GM12891 (cell line): ENCODE measurements at regions not wholly inside any gene's neighbourhood (a gene's known extent, or its start where the extent isn't known, plus 50 kb on each side); places are given as distances from the start of the nearest gene placed in this dataset.

Experiments used
- DNase-seq: peaks from one replicate; pipeline ENCODE4 v3.0.0; 2011; ENCODE audit warnings: low spot score; ENCODE audit not compliant: insufficient read length
- FAIRE-seq: peaks from 2 replicates; lab custom pipeline; 2011; peaks lifted over from hg19 to GRCh38; lab: Jason Lieb, UNC
- PAX5 ChIP-seq: IDR thresholded peaks from 2 replicates; pipeline ENCODE4 v1.6.1; 2011; ENCODE audit warnings: low read length, moderate library complexity, mild to moderate bottlenecking; ENCODE audit not compliant: insufficient read depth, severe bottlenecking
- POLR2A ChIP-seq: IDR thresholded peaks from 2 replicates; pipeline ENCODE4 v1.6.1; 2011; ENCODE audit warnings: low read depth, low read length, control low read depth
- POLR2AphosphoS5 ChIP-seq: IDR thresholded peaks from 2 replicates; pipeline ENCODE4 v1.6.1; 2011; ENCODE audit warnings: low read depth, low read length, control low read depth
- POU2F2 ChIP-seq: IDR thresholded peaks from 2 replicates; pipeline ENCODE4 v1.6.1; 2011; ENCODE audit warnings: low read depth, mild to moderate bottlenecking, control low read depth, low read length, moderate library complexity
- SPI1 ChIP-seq: IDR thresholded peaks from 2 replicates; pipeline ENCODE4 v1.6.1; 2011; ENCODE audit warnings: low read depth, low read length, control low read depth
- TAF1 ChIP-seq: IDR thresholded peaks from 2 replicates; pipeline ENCODE4 v1.6.1; 2011; ENCODE audit warnings: low read depth, low read length, control low read depth

- FAIRE-seq (no peak), DNase-seq (no peak)
- no peak for TF ChIP-seq SPI1
- TF ChIP-seq POLR2A, result no peak
- no peak for TF ChIP-seq POU2F2
- no peak for TF ChIP-seq PAX5
- no peak for TF ChIP-seq TAF1
- no peak for TF ChIP-seq POLR2AphosphoS5
These were observed 1015.0 kb downstream of the SLITRK1 start for GRCh38 chr13:82867284-82867683.

GRCh38 chr13:82850644-82851043 lies 1031.6 kb downstream of the SLITRK1 start:
- TF ChIP-seq SPI1 (no peak), TAF1 (no peak), POLR2A (no peak), PAX5 (no peak), POLR2AphosphoS5 (no peak), POU2F2 (no peak)
- DNase-seq (no peak), FAIRE-seq (no peak)

- no peak for DNase-seq
- FAIRE-seq, result no peak
- TF ChIP-seq POLR2A (no peak), TAF1 (no peak), POU2F2 (no peak), POLR2AphosphoS5 (no peak), SPI1 (no peak), PAX5 (no peak)
These were observed 1033.5 kb downstream of the SLITRK1 start for GRCh38 chr13:82848766-82849165.

GRCh38 chr13:82847595-82847994 lies 1034.7 kb downstream of the SLITRK1 start:
- DNase-seq (no peak), FAIRE-seq (no peak)
- TF ChIP-seq PAX5, result no peak
- TF ChIP-seq POLR2A, result no peak
- TF ChIP-seq POU2F2, result no peak
- no peak for TF ChIP-seq SPI1
- no peak for TF ChIP-seq POLR2AphosphoS5
- TF ChIP-seq TAF1, result no peak

DNA sequence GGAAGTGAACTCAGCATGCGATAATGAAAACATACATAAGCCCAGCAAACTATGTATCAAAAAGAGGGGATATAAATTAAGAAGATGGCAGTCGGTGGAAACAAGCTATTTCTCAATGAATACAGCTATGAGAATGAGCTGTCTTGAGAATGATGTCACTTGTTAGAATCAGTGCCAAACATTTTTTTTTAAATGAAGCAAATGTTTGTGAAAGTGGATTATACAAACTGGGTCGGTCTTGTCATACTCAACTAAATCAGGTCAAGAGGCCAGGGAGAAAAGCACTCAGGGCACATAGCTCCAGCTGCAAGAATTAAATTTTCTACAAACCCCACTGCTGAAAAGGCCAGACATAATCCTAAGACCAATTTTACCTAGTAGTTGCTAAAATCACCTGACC lies 1048.4 kb downstream of the SLITRK1 start:
- DNase-seq, result no peak
- no peak for TF ChIP-seq TAF1
- TF ChIP-seq POLR2A, result no peak
- no peak for TF ChIP-seq POLR2AphosphoS5
- TF ChIP-seq SPI1, result no peak
- no peak for TF ChIP-seq POU2F2
- no peak for TF ChIP-seq PAX5
- no peak for FAIRE-seq

DNA sequence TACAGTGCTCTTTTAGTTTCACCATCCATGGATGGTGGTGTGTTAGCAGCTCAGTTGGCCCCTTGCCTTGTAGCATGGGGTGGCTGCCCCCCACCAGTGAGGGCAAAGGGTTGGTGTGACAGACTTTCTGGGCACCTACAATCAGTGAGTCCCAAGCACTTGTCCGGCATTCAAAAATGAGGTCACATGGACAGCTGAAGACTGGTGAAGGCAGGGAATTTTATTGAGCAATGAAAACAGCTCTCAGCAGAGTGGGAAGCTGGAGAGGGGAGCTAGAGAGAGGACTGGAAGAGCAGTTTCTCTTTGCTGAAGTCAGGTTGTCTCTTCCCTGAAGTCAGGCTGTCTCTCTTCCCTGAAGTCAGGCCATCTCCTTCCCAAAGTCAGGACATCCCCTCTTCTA lies 1053.2 kb downstream of the SLITRK1 start:
- DNase-seq (no peak), FAIRE-seq (no peak)
- TF ChIP-seq POLR2AphosphoS5 (no peak), TAF1 (no peak), POLR2A (no peak), POU2F2 (no peak)

GRCh38 chr13:82827724-82828123 lies 1054.5 kb downstream of the SLITRK1 start:
- TF ChIP-seq SPI1 (no peak), PAX5 (no peak), TAF1 (no peak), POLR2AphosphoS5 (no peak), POU2F2 (no peak), POLR2A (no peak)
- FAIRE-seq (no peak), DNase-seq (no peak)

- FAIRE-seq (no peak), DNase-seq (no peak)
- TF ChIP-seq PAX5, result no peak
- TF ChIP-seq SPI1, result no peak
- TF ChIP-seq TAF1, result no peak
- no peak for TF ChIP-seq POLR2AphosphoS5
- no peak for TF ChIP-seq POLR2A
- TF ChIP-seq POU2F2, result no peak
These were observed 1059.3 kb downstream of the SLITRK1 start for GRCh38 chr13:82822935-82823334.

DNA sequence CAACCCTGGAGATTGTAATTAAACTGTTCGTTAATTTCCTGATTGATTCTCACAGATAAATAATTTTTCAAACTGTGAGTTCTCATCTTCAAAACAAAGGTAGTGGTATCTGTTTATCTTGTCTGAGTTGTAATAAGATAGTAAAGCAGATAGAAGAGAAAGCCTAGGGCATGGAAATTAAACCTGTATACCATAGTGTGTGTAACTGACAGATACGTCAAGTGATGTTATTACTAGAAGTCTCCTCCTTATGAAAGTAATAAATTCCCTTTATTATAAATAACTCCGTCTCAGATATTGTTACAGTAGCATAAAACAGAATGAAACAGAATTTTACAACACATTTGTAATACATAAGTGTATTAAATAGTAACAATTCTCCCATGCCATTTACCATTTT lies 1065.1 kb downstream of the SLITRK1 start:
- no peak for DNase-seq
- FAIRE-seq, result no peak
- TF ChIP-seq POU2F2, result no peak
- no peak for TF ChIP-seq PAX5
- no peak for TF ChIP-seq POLR2A

GRCh38 chr13:82815791-82816190 lies 1066.5 kb downstream of the SLITRK1 start:
- no peak for DNase-seq
- no peak for FAIRE-seq
- TF ChIP-seq POLR2A (no peak), POLR2AphosphoS5 (no peak), PAX5 (no peak), SPI1 (no peak)
